IPS-NIHi7 (cell line): ENCODE measurements at regions not wholly inside any gene's neighbourhood (a gene's known extent, or its start where the extent isn't known, plus 50 kb on each side); places are given as distances from the start of the nearest gene placed in this dataset.

Experiments used
- DNase-seq: peaks from one replicate; pipeline ENCODE4 v3.0.0; 2012; ENCODE audit warnings: mixed read lengths; ENCODE audit errors: extremely low spot score

GRCh38 chr3:107970993-107971580 is 119.7 kb downstream of the CD47 start:
- no peak for DNase-seq

GRCh38 chr3:107969994-107970819 is 120.6 kb downstream of the CD47 start:
- DNase-seq = no peak

- DNase-seq = no peak
These were observed 121.3 kb downstream of the CD47 start for GRCh38 chr3:107969525-107969924.

DNA sequence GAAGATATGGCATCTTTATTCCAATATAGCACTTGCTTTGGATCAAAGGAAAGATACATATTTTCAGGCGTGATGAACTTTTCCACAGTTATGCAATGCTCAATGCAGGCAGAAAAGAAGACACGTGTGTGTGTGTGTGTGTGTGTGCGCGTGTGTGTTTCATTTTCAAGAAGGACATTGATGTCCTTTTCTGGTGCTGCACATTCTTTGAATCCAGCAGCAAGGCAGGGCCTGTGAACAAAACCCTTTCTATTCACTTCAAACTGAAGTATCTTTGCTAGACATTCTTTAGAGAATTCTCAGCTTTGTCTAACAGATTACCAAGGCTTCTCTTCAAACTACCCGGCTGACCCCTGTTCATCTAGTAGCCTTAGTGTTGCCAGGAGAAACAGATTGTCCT is 124.6 kb downstream of the CD47 start:
- DNase-seq = no peak

- DNase-seq = no peak
These were observed 125.6 kb downstream of the CD47 start for GRCh38 chr3:107965136-107965655.

- DNase-seq = no peak
These were observed 127.2 kb downstream of the CD47 start for GRCh38 chr3:107963581-107963980.

DNA sequence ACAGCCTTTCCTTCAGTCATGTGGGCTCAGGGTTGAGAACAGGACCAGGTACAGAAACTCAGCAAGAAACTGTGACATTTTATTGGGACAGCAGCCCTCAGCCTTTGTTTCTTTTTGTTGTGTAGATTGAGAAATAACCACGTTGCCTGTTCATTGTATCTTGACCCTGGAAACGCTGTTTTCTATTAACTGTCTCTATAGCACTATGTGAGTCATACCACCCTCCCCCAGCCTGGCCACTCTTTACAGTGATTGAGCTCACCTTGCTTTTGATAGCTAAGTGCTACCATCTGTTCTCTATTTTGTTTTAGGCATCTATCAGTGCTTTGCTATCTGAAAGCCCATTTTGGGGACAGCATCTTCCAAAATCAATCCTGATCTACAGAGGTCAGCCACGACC is 127.9 kb downstream of the CD47 start:
- DNase-seq = no peak

DNA sequence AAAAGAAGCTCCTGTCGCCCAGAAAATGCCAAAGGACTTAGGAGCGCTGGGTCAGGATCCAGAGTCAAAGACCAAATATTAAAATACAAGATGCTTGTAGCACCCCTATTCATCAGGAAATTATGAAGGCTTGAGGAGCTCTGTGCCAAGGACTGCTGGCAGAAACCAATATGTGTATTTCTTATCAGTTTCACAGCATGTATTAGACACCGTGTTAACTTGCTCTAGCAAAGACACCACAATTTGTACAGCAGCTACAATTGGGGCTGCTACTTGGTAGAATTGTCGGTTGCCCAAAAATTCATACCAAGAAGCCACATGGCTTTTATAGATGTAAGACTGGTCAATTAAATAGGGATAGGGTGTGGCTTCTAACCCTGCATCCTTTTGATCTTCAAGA is 128.8 kb downstream of the CD47 start:
- no peak for DNase-seq

DNA sequence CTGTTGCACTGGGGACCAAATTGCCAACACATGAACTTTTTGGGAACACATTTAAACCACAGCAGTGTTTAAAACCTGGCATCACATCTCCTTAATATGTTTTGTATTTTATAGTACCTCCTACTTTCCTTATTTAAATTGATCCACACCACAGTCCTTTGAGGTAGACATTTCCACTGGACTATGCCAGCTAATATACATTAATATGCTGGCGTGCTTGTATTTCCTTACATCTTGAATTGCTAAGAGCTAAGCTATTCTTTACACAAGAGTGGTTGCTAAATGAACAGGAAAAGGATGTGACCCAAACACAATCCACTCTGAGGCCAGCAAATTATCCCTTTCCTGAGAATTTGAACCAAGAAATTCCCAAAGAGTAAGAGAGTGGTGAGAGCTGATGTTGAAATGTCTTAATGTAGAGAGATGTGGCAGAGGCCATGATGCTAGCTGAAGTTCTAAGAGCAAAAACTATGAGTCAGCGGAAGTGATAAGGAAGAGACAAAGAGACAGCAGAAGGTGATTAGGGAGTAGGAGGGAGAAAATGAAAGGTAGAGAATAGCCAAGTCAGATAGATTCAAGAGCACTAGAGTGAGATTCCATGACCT is 131.2 kb downstream of the CD47 start:
- no peak for DNase-seq

- DNase-seq = no peak
These were observed 132.7 kb downstream of the CD47 start for GRCh38 chr3:107958146-107958545.

DNA sequence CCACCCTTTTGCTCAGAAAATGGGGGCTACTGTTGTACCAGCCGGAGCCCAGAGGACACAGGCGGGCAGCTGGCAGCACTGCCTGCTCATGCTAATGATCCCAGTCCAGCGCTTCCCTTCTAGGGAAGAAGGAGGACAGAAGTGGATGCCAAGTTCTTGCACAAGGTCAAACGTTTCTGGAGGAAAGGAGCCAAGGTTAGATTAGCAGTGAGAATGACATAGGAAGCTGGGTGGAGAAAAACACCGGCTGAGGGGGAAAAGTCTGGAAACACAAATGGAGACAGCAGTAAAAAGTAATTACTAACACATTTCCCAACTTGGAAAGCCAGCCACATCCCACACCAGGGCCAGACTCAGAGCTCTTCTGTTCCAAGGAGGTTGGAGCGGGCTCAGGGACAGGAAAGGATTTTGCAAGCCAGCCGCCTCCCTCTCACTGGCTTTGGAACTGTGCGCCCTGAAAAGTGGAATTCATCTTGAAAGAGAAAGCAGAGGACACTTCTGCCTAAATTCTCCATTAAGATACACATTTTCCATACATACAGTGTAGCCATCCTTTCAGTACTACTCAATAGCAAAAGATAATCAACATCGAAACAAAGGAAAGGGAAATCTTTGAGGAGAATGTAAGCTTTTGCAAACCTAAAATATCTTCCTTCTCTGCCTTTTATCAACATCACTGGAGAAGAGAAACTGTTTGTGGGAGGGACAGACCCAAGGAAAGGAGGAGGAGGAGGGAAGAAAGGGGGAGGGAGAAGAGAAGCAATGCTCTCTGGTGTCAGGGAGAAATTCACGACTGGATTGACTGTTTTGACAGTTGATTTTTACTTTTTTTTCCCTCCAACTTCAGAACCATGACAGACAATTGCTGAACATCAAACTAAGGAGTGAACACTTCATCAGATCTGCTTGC is 133.6 kb downstream of the CD47 start:
- peak; percentile 23 for DNase-seq

DNA sequence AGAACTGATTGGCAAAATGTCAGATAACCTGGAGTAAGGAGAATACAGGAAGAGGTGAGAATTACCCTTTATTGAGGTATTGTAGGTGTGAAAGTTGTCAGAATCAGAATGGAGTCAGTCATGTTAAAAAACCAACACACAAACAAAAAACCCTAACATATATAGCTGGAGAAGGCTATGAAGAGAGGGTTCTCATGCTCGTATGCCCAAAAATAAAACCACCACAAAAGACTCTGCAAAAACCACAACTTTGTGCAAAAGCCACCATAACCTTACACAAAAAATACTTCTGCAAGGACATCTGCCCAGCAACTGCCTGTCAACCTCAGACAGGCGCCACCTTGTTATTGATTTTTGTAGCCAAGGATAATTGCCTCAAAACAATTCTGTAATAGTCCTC is 136.0 kb downstream of the CD47 start:
- DNase-seq = no peak

- DNase-seq = no peak
These were observed 137.1 kb downstream of the CD47 start for GRCh38 chr3:107953722-107954121.

DNA sequence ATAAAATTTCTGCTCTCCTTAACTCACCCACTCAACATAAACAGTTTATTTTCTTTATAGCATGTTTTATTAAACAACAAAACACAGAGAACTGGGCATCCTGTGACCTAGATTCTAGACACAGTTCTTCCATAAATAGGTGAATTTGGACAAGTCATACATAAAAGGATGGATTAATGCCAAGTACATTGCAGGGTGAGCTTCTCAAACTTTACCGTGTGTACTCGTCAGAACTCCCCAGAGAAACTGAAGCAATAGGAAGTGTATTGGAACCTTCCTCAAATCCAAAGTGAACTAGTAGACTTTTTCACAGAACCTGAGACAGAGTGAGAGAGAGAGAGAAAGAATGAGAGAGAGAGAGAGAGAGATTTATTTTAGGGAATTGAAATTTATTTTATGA is 139.7 kb downstream of the CD47 start:
- DNase-seq = no peak

GRCh38 chr3:107950417-107950816 is 140.4 kb downstream of the CD47 start:
- no peak for DNase-seq

DNA sequence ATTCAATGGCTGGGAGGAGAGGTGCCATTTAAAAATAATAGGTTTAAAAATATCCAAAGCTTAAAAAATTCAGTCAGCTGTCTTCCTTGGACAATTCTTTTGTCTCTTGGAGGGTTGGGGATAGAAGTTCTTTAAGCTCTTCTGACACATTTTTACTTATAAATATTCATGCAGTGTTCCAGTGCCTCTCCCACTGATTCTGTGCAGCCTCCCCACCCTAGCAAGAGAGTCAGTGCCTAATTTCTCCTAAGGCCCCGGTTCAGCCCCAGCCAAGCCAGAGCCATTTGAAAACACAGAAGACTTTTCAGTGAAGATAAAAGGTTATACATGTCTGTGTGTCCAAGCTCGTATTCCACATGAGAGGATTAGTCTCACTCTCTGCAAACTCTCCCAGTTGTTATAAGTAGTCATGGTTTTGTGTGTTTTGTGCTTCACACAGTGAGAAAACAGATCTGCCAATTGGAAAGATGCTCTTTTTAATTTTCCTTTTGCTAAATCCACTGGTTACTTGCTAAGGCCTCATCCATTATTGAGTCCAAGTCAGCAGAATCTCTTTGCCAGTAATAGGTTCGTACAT is 141.3 kb downstream of the CD47 start:
- no peak for DNase-seq

- no peak for DNase-seq
These were observed 143.6 kb downstream of the CD47 start for GRCh38 chr3:107947203-107947602.

GRCh38 chr3:107946700-107947099 is 144.1 kb downstream of the CD47 start:
- DNase-seq = no peak

DNA sequence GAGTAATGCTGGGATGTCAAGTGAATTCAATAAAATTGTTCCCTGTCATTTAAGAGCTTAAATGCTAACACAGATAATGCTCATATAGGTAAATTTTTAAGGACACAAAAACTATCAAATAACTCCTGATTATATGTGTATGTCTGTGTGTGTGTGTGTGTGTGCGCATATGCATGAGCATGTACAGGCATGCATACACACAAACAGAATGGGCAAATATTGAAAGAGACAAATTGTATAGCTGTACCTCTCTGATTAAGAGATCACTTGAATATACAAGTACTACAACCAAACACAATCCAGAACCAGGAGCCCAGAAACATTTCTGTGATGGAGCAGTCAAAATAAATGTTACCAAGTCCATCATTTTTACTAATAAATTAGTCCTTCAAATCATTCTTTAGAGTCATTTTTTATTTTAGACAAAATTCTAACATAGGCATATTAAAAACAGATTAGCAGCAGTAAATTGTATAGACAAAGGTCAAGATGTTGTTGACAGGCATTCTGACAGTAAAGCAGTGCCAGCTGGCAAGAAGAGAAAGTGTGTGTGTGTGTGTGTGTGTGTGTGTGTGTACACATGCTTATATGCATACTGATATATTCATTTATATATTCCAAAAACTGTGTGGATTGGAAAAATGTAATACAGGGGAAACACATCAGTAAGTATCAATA is 145.3 kb downstream of the CD47 start:
- no peak for DNase-seq

- DNase-seq = no peak
These were observed 146.9 kb downstream of the CD47 start for GRCh38 chr3:107943786-107944523.
